PC-3 (cell line): ENCODE measurements at regions not wholly inside any gene's neighbourhood (a gene's known extent, or its start where the extent isn't known, plus 50 kb on each side); places are given as distances from the start of the nearest gene placed in this dataset.

Experiments used
- CTCF ChIP-seq: fragments of 300-600 bp; sonication (generic); conservative IDR thresholded peaks from 2 replicates; pipeline ENCODE4 v1.5.1; 2017; ENCODE audit warnings: antibody characterized with exemption, low read depth, mild to moderate bottlenecking, low read length
- EZH2phosphoT487 ChIP-seq: fragments of 300-600 bp; sonication (generic); IDR thresholded peaks from 2 replicates; pipeline ENCODE4 v1.6.1; 2018; ENCODE audit warnings: mild to moderate bottlenecking, antibody characterized with exemption, low read length, borderline replicate concordance

DNA sequence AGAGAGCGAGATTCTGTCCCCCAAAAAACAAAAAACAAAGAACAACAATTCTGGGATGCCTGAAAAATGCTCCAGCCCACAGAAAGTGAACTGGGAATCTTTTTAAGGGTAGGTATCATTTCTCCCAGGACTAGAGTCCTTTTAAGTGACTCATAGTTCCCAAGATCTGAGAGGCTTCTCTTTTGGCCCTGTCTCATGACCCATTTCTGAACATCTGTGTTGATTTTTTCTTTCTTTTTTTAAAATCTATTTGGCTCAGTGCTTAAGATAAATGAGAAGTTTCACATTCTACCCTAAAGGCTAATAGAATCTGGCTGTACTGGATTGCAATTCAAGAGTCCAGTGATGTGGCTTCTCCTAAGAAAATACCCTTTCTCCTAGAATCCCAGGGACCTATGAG, 217.6 kb upstream of the FOXQ1 start:
- TF ChIP-seq CTCF (no peak), EZH2phosphoT487 (no peak)
